Mammary epithelial cell (primary cell): ENCODE measurements at regions not wholly inside any gene's neighbourhood (a gene's known extent, or its start where the extent isn't known, plus 50 kb on each side); places are given as distances from the start of the nearest gene placed in this dataset.

Source experiments
- CTCF ChIP-seq, 2 donors: IDR thresholded peaks in 1 of 2; conservative IDR thresholded peaks in 1 of 2; 2 replicates each; pipeline ENCODE4 v1.5.1; 2011 to 2012; ENCODE audit warnings: inconsistent platforms in 2 of 2, low read length in 2 of 2, mild to moderate bottlenecking in 2 of 2, control low read depth in 1 of 2, low read depth in 1 of 2; ENCODE audit not compliant: insufficient read depth in 1 of 2; ENCODE audit errors: extremely low read depth in 1 of 2
- EZH2 ChIP-seq: IDR thresholded peaks from 2 replicates; pipeline ENCODE4 v1.6.1; 2012; ENCODE audit warnings: low read length, inconsistent platforms, borderline replicate concordance

- TF ChIP-seq EZH2 (no peak), CTCF (conservative IDR thresholded peaks at IDR 0.05 in 1 of 2, IDR thresholded peaks at IDR 0.05 in 1 of 2; ENCODE audit: extremely low read depth in 1 of 2, insufficient read depth in 1 of 2, low read depth in 1 of 2, low read length in 2 of 2) (no peak)
Measured at GRCh38 chr20:41686961-41687360, 68.8 kb upstream of the CHD6 start.
